ENCODE measurements at regions not wholly inside any gene's neighbourhood (a gene's known extent, or its start where the extent isn't known, plus 50 kb on each side); places are given as distances from the start of the nearest gene placed in this dataset.

- Histone ChIP-seq H3K4me3 (ENCODE audit: low read depth, low read length) (no peak overlapping the region), H3K27me3 (no peaks in the 10 kb centered on the region), H3K36me3 (no peaks in the 10 kb centered on the region), H3K9me3 (no peaks in the 10 kb centered on the region), H3K4me1 (0 out of 2 replicates have a peak, but pooled peaks cover 2% of the 10 kb centered on the region)
- no peak for DNase-seq
- TF ChIP-seq CTCF (IDR thresholded peaks at IDR 0.05; ENCODE audit: low read depth, low read length), result no peak
Observed at GRCh38 chr3:152628496-152628895, 206.4 kb upstream of the P2RY1 start.

- no peak overlapping the region for H3K4me3 ChIP-seq (ENCODE audit: low read depth, low read length)
- H3K9me3 ChIP-seq, result no peaks in the 10 kb centered on the region
- no peaks in the 10 kb centered on the region for H3K27me3 ChIP-seq
- no peaks in the 10 kb centered on the region for H3K36me3 ChIP-seq
- 0 out of 2 replicates have a peak, but pooled peaks cover 2% of the 10 kb centered on the region for H3K4me1 ChIP-seq
- DNase-seq, result no peak
- no peak for TF ChIP-seq CTCF (IDR thresholded peaks at IDR 0.05; ENCODE audit: low read depth, low read length)
Observed at GRCh38 chr3:152629363-152630122, 205.4 kb upstream of the P2RY1 start.

- no peak for TF ChIP-seq CTCF (IDR thresholded peaks at IDR 0.05; ENCODE audit: low read depth, low read length)
- no peaks in the 10 kb centered on the region for H3K9me3 ChIP-seq
- H3K36me3 ChIP-seq, result no peaks in the 10 kb centered on the region
Observed at GRCh38 chr3:152635389-152635788, 199.5 kb upstream of the P2RY1 start.

GRCh38 chr3:152636651-152637050 lies 198.3 kb upstream of the P2RY1 start:
- Histone ChIP-seq H3K4me3 (ENCODE audit: low read depth, low read length) (no peak overlapping the region), H3K27me3 (no peaks in the 10 kb centered on the region), H3K9me3 (no peaks in the 10 kb centered on the region), H3K36me3 (no peaks in the 10 kb centered on the region), H3K4me1 (peaks cover 17% of the 10 kb centered on the region)
- no peak for TF ChIP-seq CTCF (IDR thresholded peaks at IDR 0.05; ENCODE audit: low read depth, low read length)
- no peak for DNase-seq

More at GRCh38 chr3:152635389-152635788, 199.5 kb upstream of the P2RY1 start:
- Histone ChIP-seq H3K27me3 (no peaks in the 10 kb centered on the region), H3K4me3 (ENCODE audit: low read depth, low read length) (no peak overlapping the region), H3K4me1 (peaks cover 13% of the 10 kb centered on the region)
- no peak for DNase-seq

- Histone ChIP-seq H3K9me3 (no peaks in the 10 kb centered on the region), H3K4me1 (peaks cover 28% of the 10 kb centered on the region), H3K4me3 (ENCODE audit: low read depth, low read length) (no peak overlapping the region), H3K36me3 (no peaks in the 10 kb centered on the region), H3K27me3 (no peaks in the 10 kb centered on the region)
- DNase-seq, result no peak
- TF ChIP-seq CTCF (IDR thresholded peaks at IDR 0.05; ENCODE audit: low read depth, low read length), result no peak
Observed at GRCh38 chr3:152638214-152638613, 196.7 kb upstream of the P2RY1 start.

GRCh38 chr3:152638707-152639450 lies 196.1 kb upstream of the P2RY1 start:
- Histone ChIP-seq H3K4me3 (ENCODE audit: low read depth, low read length) (no peak overlapping the region), H3K27me3 (no peaks in the 10 kb centered on the region), H3K36me3 (no peaks in the 10 kb centered on the region), H3K9me3 (no peaks in the 10 kb centered on the region), H3K4me1 (peaks cover 28% of the 10 kb centered on the region)
- no peak for DNase-seq
- no peak for TF ChIP-seq CTCF (IDR thresholded peaks at IDR 0.05; ENCODE audit: low read depth, low read length)
